Right lobe of liver (tissue), 4 donors: ENCODE measurements at regions not wholly inside any gene's neighbourhood (a gene's known extent, or its start where the extent isn't known, plus 50 kb on each side); places are given as distances from the start of the nearest gene placed in this dataset.

Source experiments
- POLR2A ChIP-seq: fragments of 450-650 bp; IDR thresholded peaks from one replicate; pipeline ENCODE4 v1.6.1; 2017; ENCODE audit warnings: antibody characterized with exemption, mild to moderate bottlenecking
- TF ChIP-seq, protein P1 (sequence below), 4 donors: fragments of 200-600 bp in 3 of 4; fragments of 450-650 bp in 1 of 4; IDR thresholded peaks; one replicate each; pipeline versions ENCODE4 v1.5.1 to v1.8.0; 2016 to 2022; ENCODE audit warnings: antibody characterized with exemption in 4 of 4, mild to moderate bottlenecking in 2 of 4
- donor health status: DM: no; HTN: no; CAD: no.
- donor health status: DM: no; HTN: no; CAD: no.
- donor health status: DM: no; HTN: yes; CAD: no.

DNA sequence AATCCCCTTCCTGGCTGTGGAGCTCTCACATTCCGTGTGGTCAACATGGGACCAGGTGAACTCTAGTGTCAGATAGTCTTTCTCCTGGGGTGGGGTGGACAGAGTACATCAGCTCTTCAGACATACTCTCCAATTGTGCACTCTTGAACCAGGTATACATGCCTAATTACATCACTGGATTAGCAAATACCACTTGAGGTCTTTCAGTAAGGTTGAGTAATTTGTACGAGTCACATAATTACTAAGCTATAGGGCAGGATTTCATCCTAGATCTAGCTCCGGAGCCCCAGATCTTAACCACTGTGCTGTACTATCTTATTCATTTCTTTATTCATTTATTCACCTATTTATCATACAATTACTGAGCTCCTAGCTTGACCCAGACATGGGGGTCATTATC is 821.3 kb downstream of the TFAP2A start:
- no peak for TF ChIP-seq POLR2A
- TF ChIP-seq, protein P1, sequence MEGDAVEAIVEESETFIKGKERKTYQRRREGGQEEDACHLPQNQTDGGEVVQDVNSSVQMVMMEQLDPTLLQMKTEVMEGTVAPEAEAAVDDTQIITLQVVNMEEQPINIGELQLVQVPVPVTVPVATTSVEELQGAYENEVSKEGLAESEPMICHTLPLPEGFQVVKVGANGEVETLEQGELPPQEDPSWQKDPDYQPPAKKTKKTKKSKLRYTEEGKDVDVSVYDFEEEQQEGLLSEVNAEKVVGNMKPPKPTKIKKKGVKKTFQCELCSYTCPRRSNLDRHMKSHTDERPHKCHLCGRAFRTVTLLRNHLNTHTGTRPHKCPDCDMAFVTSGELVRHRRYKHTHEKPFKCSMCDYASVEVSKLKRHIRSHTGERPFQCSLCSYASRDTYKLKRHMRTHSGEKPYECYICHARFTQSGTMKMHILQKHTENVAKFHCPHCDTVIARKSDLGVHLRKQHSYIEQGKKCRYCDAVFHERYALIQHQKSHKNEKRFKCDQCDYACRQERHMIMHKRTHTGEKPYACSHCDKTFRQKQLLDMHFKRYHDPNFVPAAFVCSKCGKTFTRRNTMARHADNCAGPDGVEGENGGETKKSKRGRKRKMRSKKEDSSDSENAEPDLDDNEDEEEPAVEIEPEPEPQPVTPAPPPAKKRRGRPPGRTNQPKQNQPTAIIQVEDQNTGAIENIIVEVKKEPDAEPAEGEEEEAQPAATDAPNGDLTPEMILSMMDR (IDR thresholded peaks at IDR 0.05) = no peak
